Nephron (organoid): ENCODE measurements at regions not wholly inside any gene's neighbourhood (a gene's known extent, or its start where the extent isn't known, plus 50 kb on each side); places are given as distances from the start of the nearest gene placed in this dataset.

Source experiments
- H3K27ac Mint-ChIP-seq, 3 experiments: 2 replicates each; pipeline ENCODE4 v1.8.0; 2020; ENCODE audit warnings: mixed read lengths in 3 of 3, mild to moderate bottlenecking in 2 of 3, moderate library complexity in 1 of 3
- H3K27me3 Mint-ChIP-seq: 2 replicates; pipeline ENCODE4 v1.8.0; 2021; ENCODE audit warnings: low read depth, mild to moderate bottlenecking, moderate library complexity, mixed read lengths
- H3K36me3 Mint-ChIP-seq: 2 replicates; pipeline ENCODE4 v1.8.0; 2020; ENCODE audit warnings: low read depth, mixed read lengths
- H3K4me1 Mint-ChIP-seq: 2 replicates; pipeline ENCODE4 v1.8.0; 2020; ENCODE audit warnings: mixed read lengths
- H3K4me3 Mint-ChIP-seq, 3 experiments: 2 replicates each; pipeline ENCODE4 v1.8.0; 2020; ENCODE audit warnings: mild to moderate bottlenecking in 3 of 3, mixed read lengths in 3 of 3, moderate library complexity in 2 of 3
- H3K9me3 Mint-ChIP-seq: 2 replicates; pipeline ENCODE4 v1.8.0; 2020; ENCODE audit warnings: mixed read lengths
- CTCF ChIP-seq, 3 experiments: fragments of 200-600 bp; sonication (generic); IDR thresholded peaks; one replicate each; pipeline ENCODE4 v1.5.0; 2021; ENCODE audit warnings: antibody characterized with exemption in 3 of 3; ENCODE audit not compliant: unreplicated experiment in 3 of 3

- peaks cover 3% of the 10 kb centered on the region for H3K9me3 Mint-ChIP-seq
- no peak overlapping the region for H3K4me3 Mint-ChIP-seq
- H3K4me1 Mint-ChIP-seq = no peaks in the 10 kb centered on the region
- H3K36me3 Mint-ChIP-seq = no peaks in the 10 kb centered on the region
- TF ChIP-seq CTCF (IDR thresholded peaks at IDR 0.05; ENCODE audit: unreplicated experiment in 3 of 3) = no peak
- no peaks in the 10 kb centered on the region for H3K27me3 Mint-ChIP-seq
- no peak overlapping the region for H3K27ac Mint-ChIP-seq
Observed at GRCh38 chr2:105655244-105655643, 89.5 kb upstream of the NCK2 start.

- no peaks in the 10 kb centered on the region for H3K27me3 Mint-ChIP-seq
- H3K4me3 Mint-ChIP-seq = no peak overlapping the region
- no peaks in the 10 kb centered on the region for H3K36me3 Mint-ChIP-seq
- H3K4me1 Mint-ChIP-seq = no peaks in the 10 kb centered on the region
- H3K9me3 Mint-ChIP-seq = peaks cover 3% of the 10 kb centered on the region
- no peak overlapping the region for H3K27ac Mint-ChIP-seq
- TF ChIP-seq CTCF (IDR thresholded peaks at IDR 0.05; ENCODE audit: unreplicated experiment in 3 of 3) = no peak
Observed at GRCh38 chr2:105654474-105655004, 90.2 kb upstream of the NCK2 start.

- H3K9me3 Mint-ChIP-seq = no peaks in the 10 kb centered on the region
- no peak for TF ChIP-seq CTCF (IDR thresholded peaks at IDR 0.05; ENCODE audit: unreplicated experiment in 3 of 3)
- no peaks in the 10 kb centered on the region for H3K36me3 Mint-ChIP-seq
- no peaks in the 10 kb centered on the region for H3K27me3 Mint-ChIP-seq
- no peak overlapping the region for H3K4me3 Mint-ChIP-seq
- no peaks in the 10 kb centered on the region for H3K4me1 Mint-ChIP-seq
- H3K27ac Mint-ChIP-seq = no peak overlapping the region
Observed at GRCh38 chr2:105653302-105653701, 91.4 kb upstream of the NCK2 start.

- H3K27me3 Mint-ChIP-seq = peaks cover 7% of the 10 kb centered on the region
- H3K36me3 Mint-ChIP-seq = no peaks in the 10 kb centered on the region
- H3K9me3 Mint-ChIP-seq = no peaks in the 10 kb centered on the region
- no peak overlapping the region for H3K27ac Mint-ChIP-seq
- TF ChIP-seq CTCF (IDR thresholded peaks at IDR 0.05; ENCODE audit: unreplicated experiment in 3 of 3) = no peak
- H3K4me1 Mint-ChIP-seq = no peaks in the 10 kb centered on the region
- no peak overlapping the region for H3K4me3 Mint-ChIP-seq
Observed at GRCh38 chr2:105652014-105652796, 92.5 kb upstream of the NCK2 start.

- peaks cover 14% of the 10 kb centered on the region for H3K4me1 Mint-ChIP-seq
- H3K4me3 Mint-ChIP-seq = no peak overlapping the region
- no peaks in the 10 kb centered on the region for H3K9me3 Mint-ChIP-seq
- H3K36me3 Mint-ChIP-seq = no peaks in the 10 kb centered on the region
- no peak for TF ChIP-seq CTCF (IDR thresholded peaks at IDR 0.05; ENCODE audit: unreplicated experiment in 3 of 3)
- H3K27me3 Mint-ChIP-seq = peaks cover 14% of the 10 kb centered on the region
- no peak overlapping the region for H3K27ac Mint-ChIP-seq
Observed at GRCh38 chr2:105649534-105649933, 95.2 kb upstream of the NCK2 start.

GRCh38 chr2:105647731-105648130 lies 97.0 kb upstream of the NCK2 start:
- no peaks in the 10 kb centered on the region for H3K36me3 Mint-ChIP-seq
- no peak overlapping the region for H3K4me3 Mint-ChIP-seq
- peaks cover 28% of the 10 kb centered on the region for H3K4me1 Mint-ChIP-seq
- H3K27me3 Mint-ChIP-seq = peaks cover 14% of the 10 kb centered on the region
- H3K27ac Mint-ChIP-seq = no peak overlapping the region
- TF ChIP-seq CTCF (IDR thresholded peaks at IDR 0.05; ENCODE audit: unreplicated experiment in 3 of 3) = no peak
- H3K9me3 Mint-ChIP-seq = no peaks in the 10 kb centered on the region
